Glomerular endothelial cell (primary cell): ENCODE measurements at regions not wholly inside any gene's neighbourhood (a gene's known extent, or its start where the extent isn't known, plus 50 kb on each side); places are given as distances from the start of the nearest gene placed in this dataset.

ENCODE experiments used
- DNase-seq: peaks from one replicate; pipeline ENCODE4 v3.0.0-alpha.2; 2011; ENCODE audit warnings: low read depth, low spot score; ENCODE audit errors: extremely low read depth

DNA sequence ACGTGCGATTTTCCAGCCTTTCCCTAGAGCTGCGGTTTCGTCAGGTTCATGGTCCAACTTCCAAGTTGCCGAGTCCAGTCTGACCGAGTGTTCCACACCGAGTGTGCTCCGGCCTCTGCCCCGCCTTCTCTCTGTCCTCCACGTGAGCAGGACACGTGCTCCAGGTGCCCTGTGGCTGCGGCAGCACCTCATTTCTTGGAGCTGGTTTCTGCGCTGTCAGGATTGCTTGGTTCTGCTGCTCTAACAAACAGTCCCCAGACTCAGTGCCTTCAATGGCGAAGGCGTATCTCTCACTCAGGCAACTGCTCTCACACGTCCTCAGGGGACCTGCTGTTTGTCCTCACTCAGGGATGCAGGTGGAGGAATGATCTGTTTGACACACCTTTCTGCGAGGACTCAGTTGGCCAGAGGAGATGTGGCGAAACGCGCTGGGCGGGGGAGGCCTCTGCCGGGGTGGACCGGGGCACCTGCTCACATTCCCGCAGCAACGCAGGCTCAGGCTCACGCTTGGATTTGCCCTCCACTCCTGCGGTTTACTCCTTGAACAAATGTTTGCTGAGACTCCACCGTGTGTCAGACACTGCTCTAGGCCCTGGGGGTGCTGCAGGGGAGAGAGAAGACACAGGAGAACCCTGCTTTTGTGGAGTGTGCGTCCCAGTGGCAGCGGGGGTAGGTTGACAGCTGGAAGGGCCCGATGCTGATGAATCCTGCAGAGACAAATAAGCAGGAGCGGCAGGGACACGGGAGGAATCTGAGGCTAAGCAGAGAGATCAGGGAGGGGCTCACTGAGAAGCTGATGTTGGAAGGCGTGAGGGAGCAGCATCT lies 63.4 kb upstream of the FBRSL1 start:
- DNase-seq, result no peak

DNA sequence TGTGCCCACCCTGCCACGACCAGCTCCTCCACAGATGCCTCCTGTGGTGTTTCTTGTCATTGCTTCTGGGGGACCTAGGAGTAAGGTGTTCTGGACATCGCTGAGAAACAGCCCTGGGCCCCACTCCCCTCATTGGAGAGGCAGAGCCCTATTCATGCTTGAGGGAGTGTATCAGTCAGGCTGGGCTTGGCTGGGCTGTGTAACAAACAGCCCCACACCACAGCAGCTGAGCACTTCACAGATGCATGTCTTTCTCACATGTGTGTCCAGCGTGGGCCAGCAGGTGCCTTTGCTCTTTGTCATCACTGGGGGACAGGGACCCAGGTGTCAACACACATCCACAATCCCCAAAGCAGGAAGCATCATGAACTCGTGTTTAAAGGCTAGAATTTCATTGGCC lies 65.1 kb upstream of the FBRSL1 start:
- DNase-seq, result no peak

DNA sequence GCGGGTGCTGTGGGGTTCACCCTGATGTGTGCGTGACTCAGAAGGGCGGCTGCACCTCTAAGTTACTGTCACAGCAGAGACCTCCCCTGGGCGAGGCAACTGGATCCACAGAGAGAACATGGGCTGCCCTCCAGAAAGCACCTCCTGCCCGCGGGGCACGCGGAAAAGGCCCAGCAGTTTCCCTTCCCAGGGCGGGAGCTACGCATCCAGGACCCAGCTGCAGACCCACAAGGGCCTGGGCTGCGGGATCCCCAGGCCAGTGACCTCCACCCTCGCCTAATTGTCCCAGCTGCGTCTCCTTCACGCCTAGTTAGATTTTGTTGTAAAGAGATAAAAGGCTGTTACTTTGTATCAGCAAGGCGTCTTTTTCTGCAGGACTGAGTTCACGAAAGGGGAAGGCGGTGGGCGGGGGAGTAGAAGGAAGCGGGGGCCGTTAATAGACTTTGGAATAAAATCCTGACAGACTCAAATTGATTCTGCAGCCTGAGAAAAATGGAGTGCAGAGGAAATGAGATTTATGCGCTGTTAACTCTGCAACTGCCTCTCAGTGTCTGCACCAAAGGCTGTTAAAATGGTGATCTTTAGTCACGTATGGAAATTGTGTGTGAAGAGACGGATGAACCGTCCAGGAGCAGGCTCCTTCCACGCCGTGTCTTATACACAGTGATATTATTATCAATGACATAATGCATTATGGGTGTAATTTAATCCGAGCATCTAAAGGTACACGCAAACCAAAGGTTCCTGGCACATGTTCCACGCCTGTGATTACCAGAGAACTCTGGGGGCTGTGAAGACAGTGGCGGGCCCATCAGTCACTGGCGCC lies 65.9 kb upstream of the FBRSL1 start:
- no peak for DNase-seq

DNA sequence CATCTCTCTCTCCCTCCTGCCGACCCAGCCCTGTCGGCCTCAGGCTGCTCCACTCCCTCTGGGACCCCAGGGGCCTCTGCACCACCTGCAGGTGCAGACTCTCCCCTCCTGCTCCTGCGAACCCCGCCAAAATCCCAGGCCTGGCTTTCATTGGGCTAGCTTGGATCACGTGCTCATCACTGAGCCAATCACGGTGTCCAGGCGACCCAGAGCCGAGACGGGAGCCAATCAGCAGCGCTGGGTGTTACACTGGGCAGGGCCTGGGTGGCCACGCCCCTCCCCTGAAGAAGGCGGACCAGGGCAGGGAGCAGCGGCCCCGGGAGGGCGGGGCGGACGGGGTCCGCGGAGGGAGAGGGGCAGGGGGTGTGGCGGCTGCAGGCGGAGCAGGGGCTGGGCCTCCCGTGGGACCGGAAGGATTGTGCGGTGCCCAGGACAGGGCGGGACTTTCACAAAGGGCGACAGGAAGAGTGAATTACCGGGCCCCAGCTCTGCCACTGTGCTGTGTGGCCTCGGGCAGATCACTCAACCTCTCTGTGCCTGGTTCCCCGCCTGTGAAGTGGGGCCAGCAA lies 66.6 kb upstream of the FBRSL1 start:
- DNase-seq, result no peak

- DNase-seq, result no peak
Observed at GRCh38 chr12:132422381-132423043, 67.4 kb upstream of the FBRSL1 start.

GRCh38 chr12:132422040-132422380 lies 67.9 kb upstream of the FBRSL1 start:
- DNase-seq, result no peak

- no peak for DNase-seq
Observed at GRCh38 chr12:132419631-132420246, 70.2 kb upstream of the FBRSL1 start.

DNA sequence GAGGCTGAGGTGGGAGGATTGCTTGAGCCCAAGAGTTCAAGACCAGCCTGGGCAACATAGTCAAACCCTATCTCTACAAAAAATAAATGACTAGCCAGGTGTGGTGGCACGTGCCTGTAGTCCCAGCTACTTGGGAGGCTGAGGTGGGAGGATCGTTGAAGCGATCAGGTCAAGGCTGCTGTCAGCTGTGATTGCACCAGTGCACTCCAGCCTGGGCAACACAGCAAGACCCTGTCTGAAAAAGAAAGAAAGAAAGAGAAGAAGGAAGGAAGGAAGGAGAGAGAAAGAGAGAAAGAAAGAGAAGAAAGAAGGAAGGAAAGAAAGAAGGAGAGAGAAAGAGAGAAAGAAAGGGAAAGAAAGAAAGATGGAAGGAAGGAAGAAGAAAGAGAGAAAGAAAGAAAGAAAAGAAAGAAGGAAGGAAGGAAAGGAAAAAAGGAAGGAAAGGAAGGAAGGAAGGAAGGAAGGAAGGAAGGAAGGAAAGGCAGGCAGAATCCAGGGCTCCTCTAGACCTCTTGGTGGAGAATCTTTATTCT lies 71.5 kb upstream of the FBRSL1 start:
- DNase-seq, result no peak

DNA sequence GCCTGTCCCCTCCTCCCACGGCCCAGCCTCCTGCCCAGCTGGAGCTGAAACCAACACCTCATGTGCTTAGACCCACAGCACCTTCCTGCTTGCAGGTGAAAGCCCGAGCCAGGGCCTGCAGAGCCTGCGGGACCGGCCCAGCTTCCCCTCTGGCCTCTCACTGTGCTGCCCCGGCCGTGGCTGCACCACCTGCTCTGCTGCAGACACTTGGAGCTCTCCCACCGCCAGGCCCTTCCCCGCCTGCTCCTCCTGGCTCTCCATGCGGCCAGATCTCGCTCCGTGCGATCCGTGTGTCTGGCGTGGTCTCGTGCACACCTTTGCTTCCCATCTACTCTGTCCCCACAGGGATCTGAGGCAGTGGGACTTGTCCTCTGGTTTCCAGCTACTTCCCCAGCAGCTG lies 72.2 kb upstream of the FBRSL1 start:
- DNase-seq, result no peak

- no peak for DNase-seq
Observed at GRCh38 chr12:132416827-132417226, 73.1 kb upstream of the FBRSL1 start.

- no peak for DNase-seq
Observed at GRCh38 chr12:132416121-132416673, 73.8 kb upstream of the FBRSL1 start.

GRCh38 chr12:132415327-132416120 lies 74.4 kb upstream of the FBRSL1 start:
- no peak for DNase-seq

DNA sequence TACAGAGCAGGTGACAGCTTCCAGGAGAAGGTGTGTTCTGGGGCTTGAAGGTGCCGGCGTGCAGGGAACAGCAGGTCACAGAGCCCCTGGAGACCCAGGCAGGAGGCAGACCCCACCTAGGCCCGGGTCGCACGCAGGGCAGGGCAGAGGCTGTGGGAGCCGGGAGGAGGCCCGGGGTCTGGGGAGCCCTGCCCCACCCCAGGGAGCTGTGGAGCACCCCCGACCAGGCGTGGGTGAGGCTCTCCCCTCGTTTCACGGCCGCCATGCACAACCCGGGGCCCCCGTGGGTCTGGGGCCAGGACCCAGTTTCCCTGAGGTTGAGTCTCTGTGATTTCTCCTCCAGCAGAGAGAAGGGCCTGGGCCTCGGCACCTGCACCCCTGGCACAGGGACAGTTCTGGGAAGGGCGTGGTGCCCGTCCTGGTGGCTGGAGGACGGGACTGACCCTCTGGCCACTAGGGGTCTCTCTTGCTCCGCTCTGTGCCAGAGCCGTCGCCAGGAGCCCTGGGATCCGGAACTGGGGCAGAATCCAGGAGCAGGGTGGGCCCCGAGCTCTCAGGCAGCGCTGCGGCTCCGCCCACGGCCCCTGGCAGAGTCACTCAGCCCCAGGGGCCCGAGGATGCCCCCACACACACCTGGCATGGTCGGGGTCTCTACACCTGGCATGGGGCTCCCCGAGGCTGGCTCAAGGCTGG lies 75.2 kb upstream of the FBRSL1 start:
- peak; percentile 5 for DNase-seq

DNA sequence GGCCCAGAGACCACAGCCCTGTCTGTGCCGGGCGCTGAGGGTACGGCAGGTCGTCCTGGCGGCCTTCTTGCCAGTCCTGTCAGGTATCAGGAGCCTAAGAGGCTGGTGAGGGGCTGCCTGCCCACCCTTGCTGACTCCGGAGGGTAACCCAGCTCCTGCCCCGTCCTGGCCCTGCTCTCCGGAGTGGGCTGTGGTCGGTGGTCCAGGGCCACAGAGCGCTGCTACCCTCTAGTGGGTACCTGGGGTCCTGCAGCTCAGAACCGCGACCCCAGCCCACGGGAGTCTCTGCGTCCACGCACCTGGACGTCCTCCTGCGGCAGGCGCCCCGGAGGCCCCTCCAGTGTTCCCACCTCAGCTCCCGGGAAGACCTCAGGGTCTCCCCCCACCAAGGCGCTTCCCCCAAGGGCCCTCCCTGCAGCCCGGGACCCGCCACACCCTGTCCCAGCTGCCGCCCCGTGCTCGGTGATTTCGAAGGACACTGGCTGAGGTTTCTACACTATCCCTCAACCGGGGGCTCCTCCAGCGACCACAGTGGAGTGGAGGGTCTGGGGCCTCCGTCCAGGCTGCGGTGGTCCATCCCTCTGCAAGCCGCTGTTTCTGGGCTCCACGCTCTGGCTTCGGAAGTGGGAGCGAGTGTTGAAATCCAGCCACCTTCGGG lies 75.9 kb upstream of the FBRSL1 start:
- no peak for DNase-seq

- DNase-seq, result no peak
Observed at GRCh38 chr12:132411457-132411856, 78.5 kb upstream of the FBRSL1 start.

- DNase-seq, result no peak
Observed at GRCh38 chr12:132410849-132411248, 79.1 kb upstream of the FBRSL1 start.

DNA sequence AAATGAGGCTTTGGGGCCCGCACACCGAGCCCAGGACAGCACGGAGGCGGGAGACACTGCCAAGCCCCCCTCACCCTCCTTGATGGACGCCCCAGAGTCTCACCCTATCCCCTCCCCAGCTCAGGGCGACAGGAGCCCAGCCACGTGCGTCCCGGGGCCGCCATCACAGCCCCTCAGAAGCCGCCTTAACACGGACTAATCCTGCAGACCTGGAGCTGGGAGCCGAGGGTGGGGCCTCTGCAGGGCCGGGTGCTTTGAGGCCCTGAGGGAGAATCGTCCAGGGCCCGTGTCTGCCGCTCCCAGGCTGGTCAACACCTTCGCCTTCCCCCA lies 79.7 kb upstream of the FBRSL1 start:
- no peak for DNase-seq

DNA sequence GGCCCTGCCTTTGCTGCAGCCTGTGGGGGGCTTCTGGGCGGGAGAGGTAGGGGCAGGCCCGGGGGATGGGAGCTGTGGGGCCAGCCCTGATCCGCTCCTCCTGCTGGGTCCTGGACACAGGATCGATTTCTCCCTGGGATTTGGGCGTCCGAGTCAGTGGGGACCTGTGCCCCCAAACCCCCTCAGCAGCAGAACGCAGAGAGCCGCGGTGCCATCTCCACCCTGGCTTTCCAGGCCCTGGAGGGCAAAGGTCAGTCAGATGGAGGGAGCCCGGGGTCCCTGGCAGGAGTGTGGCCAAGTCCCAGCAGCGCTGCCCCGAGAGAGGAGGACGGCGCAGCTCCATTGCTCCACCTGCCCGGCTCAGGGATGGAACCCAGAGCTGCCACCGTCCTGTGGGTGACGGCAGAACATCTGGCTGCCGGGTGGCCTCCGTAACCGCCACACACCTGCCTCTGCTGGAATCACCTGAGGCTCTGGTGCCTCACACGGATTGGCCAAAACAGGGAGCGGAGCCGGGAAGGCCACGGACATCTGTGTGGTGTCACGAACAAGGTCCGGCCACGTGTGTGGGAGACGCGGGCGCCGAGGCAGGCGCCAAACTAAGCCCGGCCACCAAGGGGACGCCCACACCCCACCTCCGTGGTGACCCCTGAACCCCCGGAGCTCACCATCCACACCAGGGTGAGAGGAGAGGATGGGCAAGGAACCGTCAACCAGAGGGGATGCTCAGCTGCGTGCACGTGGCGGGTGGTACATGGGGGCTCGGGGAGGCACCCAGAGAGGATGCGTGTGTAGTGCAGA lies 80.3 kb upstream of the FBRSL1 start:
- DNase-seq, result no peak
